Natural killer cell treated with Interleukin-12 subunit alpha and Interleukin-12 subunit beta and Interleukin-15 and Interleukin-18, amount 100 ng/mL, for 72 hours (primary cell): ENCODE measurements at regions not wholly inside any gene's neighbourhood (a gene's known extent, or its start where the extent isn't known, plus 50 kb on each side); places are given as distances from the start of the nearest gene placed in this dataset.
"Not testable (repeated sequence)": the region's sequence is repeated elsewhere in the genome, so short reads cannot be mapped to it uniquely, and the experiment has no call there.

Source experiments
- ATAC-seq, 2 donors: fragments of 150-1000 bp; cut with Tn5 transposase in 1 of 2; sonication (Bioruptor Pico), chemical (Tn5 transposase) in 1 of 2; 2 replicates each; pipeline ENCODE4 v1.10.0; 2021
- DNase-seq: peaks from one replicate; pipeline ENCODE4 v3.0.0; 2022; ENCODE audit warnings: low spot score
- H3K27ac Mint-ChIP-seq, 2 donors: 1 replicate in 1 of 2; 2 replicates in 1 of 2; pipeline ENCODE4 v1.8.0; 2022; ENCODE audit warnings: mixed read lengths in 2 of 2, mild to moderate bottlenecking in 1 of 2, moderate library complexity in 1 of 2
- H3K27me3 Mint-ChIP-seq, 2 donors: 1 replicate in 1 of 2; 2 replicates in 1 of 2; pipeline ENCODE4 v1.8.0; 2022; ENCODE audit warnings: mixed read lengths in 2 of 2
- H3K36me3 Mint-ChIP-seq: one replicate; pipeline ENCODE4 v1.8.0; 2022; ENCODE audit warnings: mixed read lengths
- H3K4me1 Mint-ChIP-seq, 2 donors: 1 replicate in 1 of 2; 2 replicates in 1 of 2; pipeline ENCODE4 v1.8.0; 2022; ENCODE audit warnings: low read depth in 2 of 2, mixed read lengths in 2 of 2, mild to moderate bottlenecking in 1 of 2
- H3K4me3 Mint-ChIP-seq: one replicate; pipeline ENCODE4 v1.8.0; 2022; ENCODE audit warnings: mixed read lengths
- H3K9me3 Mint-ChIP-seq: 2 replicates; pipeline ENCODE4 v1.8.0; 2022; ENCODE audit warnings: mixed read lengths

DNA sequence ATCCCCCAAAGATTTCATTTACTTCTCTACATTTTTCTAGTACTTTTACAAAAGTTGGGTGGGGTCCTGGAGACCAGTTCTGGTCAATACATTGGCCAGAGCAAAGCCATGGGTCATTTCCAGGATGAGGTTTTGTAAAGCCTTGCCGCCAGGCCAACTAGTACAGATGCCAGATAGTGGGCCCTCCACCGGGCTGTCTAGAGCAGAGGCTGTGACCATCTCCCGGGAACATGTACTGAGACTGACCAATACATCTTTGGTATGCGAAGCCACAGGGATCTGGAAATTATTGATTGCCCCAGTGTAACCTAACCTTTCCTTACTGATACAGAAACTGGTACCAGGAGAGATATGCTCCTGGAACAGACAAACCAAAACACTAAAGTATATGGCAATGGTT lies 599.2 kb downstream of the ADCYAP1 start:
- no peaks in the 10 kb centered on the region for H3K27me3 Mint-ChIP-seq
- DNase-seq (no peak), ATAC-seq (no peak)
- H3K9me3 Mint-ChIP-seq: no peaks in the 10 kb centered on the region
- no peaks in the 10 kb centered on the region for H3K36me3 Mint-ChIP-seq
- H3K27ac Mint-ChIP-seq: no peak overlapping the region
- no peaks in the 10 kb centered on the region for H3K4me1 Mint-ChIP-seq
- no peak overlapping the region for H3K4me3 Mint-ChIP-seq

GRCh38 chr18:1505856-1506255 lies 601.2 kb downstream of the ADCYAP1 start:
- ATAC-seq (no peak), DNase-seq (no peak)
- Mint-ChIP-seq H3K36me3 (no peaks in the 10 kb centered on the region), H3K27me3 (no peaks in the 10 kb centered on the region), H3K4me1 (no peaks in the 10 kb centered on the region), H3K4me3 (no peak overlapping the region), H3K9me3 (no peaks in the 10 kb centered on the region), H3K27ac (no peak overlapping the region)

GRCh38 chr18:1510542-1511179 lies 606.0 kb downstream of the ADCYAP1 start:
- Mint-ChIP-seq H3K27ac (no peak overlapping the region), H3K36me3 (no peaks in the 10 kb centered on the region), H3K4me1 (no peaks in the 10 kb centered on the region), H3K27me3 (no peaks in the 10 kb centered on the region), H3K9me3 (peaks cover 15% of the 10 kb centered on the region), H3K4me3 (no peak overlapping the region)
- no peak for DNase-seq
- peak in 1 of 2 donors; percentile 43 for ATAC-seq

DNA sequence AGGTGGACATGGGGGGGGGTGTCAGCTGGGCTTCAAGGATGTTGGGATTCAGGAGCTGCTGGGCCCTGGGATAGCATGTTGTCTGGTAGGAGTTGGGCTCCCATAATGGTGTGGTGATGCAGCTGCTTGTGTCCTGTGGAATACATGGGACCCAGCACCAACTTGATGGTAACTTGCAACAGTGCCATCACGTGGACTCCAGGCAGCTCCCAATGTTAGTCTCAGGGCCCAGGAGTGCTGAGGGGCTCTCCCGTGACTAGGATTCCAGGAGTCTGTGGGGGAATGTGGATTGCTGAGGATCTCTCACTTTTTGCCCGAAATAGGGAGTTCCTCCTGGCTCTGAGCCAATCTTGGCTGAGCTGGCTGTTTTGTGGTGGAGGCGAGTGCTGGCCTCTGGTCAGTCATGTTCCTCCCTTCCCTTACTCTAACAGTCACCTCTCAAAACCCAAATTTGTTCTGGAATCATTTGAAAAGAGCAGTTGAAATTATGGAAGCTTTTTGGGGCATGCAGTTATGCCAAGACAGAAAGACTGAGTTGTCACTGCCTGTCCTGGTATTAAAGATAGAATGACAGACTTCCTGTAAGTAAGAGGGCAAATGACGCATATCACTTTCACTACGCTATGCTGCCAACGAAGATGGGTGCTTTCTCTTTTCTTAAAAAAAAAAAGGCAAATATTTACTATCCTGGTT lies 607.1 kb downstream of the ADCYAP1 start:
- H3K27me3 Mint-ChIP-seq: no peaks in the 10 kb centered on the region
- H3K27ac Mint-ChIP-seq: no peak overlapping the region

GRCh38 chr18:1513519-1513918 lies 608.8 kb downstream of the ADCYAP1 start:
- ATAC-seq (no peak), DNase-seq (no peak)
- H3K9me3 Mint-ChIP-seq: peaks cover 15% of the 10 kb centered on the region
- H3K36me3 Mint-ChIP-seq: no peaks in the 10 kb centered on the region
- no peak overlapping the region for H3K27ac Mint-ChIP-seq
- H3K27me3 Mint-ChIP-seq: no peaks in the 10 kb centered on the region
- H3K4me1 Mint-ChIP-seq: no peaks in the 10 kb centered on the region
- no peak overlapping the region for H3K4me3 Mint-ChIP-seq

More for the DNA sequence above, 607.1 kb downstream of the ADCYAP1 start:
- peaks cover 15% of the 10 kb centered on the region for H3K9me3 Mint-ChIP-seq
- no peak overlapping the region for H3K4me3 Mint-ChIP-seq
- DNase-seq (no peak), ATAC-seq (no peak)
- H3K4me1 Mint-ChIP-seq: no peaks in the 10 kb centered on the region
- H3K36me3 Mint-ChIP-seq: no peaks in the 10 kb centered on the region

GRCh38 chr18:1521588-1522248 lies 617.0 kb downstream of the ADCYAP1 start:
- H3K36me3 Mint-ChIP-seq, H3K27ac Mint-ChIP-seq, DNase-seq, H3K4me1 Mint-ChIP-seq, H3K27me3 Mint-ChIP-seq, H3K4me3 Mint-ChIP-seq, H3K9me3 Mint-ChIP-seq, ATAC-seq: not testable (repeated sequence)

DNA sequence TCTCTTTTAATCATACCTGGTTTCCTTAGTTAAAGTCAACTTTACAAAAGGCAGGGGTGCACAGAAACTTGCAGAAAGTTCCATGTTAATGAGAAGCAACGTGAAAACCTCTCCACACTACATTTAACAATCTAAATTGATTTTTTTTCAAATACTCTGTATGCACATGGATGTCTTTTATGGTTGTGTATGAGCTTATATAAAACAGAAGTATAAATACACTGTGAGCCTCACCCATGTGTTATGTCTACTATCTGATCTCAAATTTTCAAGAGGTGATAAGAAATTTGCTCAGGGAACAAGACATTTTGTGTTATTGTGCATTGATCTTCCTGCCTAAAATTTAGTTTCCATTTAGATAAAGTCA lies 617.6 kb downstream of the ADCYAP1 start:
- no peak overlapping the region for H3K4me3 Mint-ChIP-seq
- no peaks in the 10 kb centered on the region for H3K36me3 Mint-ChIP-seq
- no peak for DNase-seq
- peaks cover 4% of the 10 kb centered on the region for H3K9me3 Mint-ChIP-seq
- no peak overlapping the region for H3K27ac Mint-ChIP-seq
- no peaks in the 10 kb centered on the region for H3K27me3 Mint-ChIP-seq
- no peaks in the 10 kb centered on the region for H3K4me1 Mint-ChIP-seq
- no peak for ATAC-seq

GRCh38 chr18:1526991-1527390 lies 622.3 kb downstream of the ADCYAP1 start:
- no peak for ATAC-seq
- no peak overlapping the region for H3K4me3 Mint-ChIP-seq
- H3K27me3 Mint-ChIP-seq: no peaks in the 10 kb centered on the region
- H3K36me3 Mint-ChIP-seq: no peaks in the 10 kb centered on the region
- H3K9me3 Mint-ChIP-seq: peaks cover 8% of the 10 kb centered on the region
- no peak for DNase-seq
- no peak overlapping the region for H3K27ac Mint-ChIP-seq
- no peaks in the 10 kb centered on the region for H3K4me1 Mint-ChIP-seq

GRCh38 chr18:1527805-1528204 lies 623.1 kb downstream of the ADCYAP1 start:
- H3K27ac Mint-ChIP-seq: no peak overlapping the region
- H3K27me3 Mint-ChIP-seq: no peaks in the 10 kb centered on the region
- H3K9me3 Mint-ChIP-seq: peaks cover 5% of the 10 kb centered on the region
- no peak overlapping the region for H3K4me3 Mint-ChIP-seq
- DNase-seq: no peak
- H3K36me3 Mint-ChIP-seq: no peaks in the 10 kb centered on the region
- H3K4me1 Mint-ChIP-seq: no peaks in the 10 kb centered on the region
- no peak for ATAC-seq

DNA sequence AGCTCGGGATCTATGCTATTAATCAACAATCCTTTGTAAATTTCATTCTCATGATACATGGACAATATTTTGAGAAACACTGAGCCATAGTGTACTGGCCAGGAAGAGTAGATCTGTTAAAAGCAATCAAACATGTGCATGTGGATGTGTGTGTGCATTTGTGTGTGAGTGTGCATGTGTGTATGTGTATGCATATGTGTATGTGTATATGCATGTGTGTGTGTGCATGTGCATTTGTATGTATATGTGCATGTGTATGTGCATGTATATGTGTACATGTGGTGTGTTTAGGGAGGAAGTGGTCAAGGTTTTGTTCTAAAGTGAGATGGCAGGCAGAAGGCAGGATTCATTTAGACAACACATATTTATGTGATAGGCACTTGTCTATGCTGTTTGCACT lies 623.8 kb downstream of the ADCYAP1 start:
- Mint-ChIP-seq H3K4me3 (no peak overlapping the region), H3K27ac (no peak overlapping the region), H3K27me3 (no peaks in the 10 kb centered on the region), H3K4me1 (no peaks in the 10 kb centered on the region), H3K36me3 (no peaks in the 10 kb centered on the region), H3K9me3 (peaks cover 5% of the 10 kb centered on the region)
- ATAC-seq (no peak), DNase-seq (no peak)

DNA sequence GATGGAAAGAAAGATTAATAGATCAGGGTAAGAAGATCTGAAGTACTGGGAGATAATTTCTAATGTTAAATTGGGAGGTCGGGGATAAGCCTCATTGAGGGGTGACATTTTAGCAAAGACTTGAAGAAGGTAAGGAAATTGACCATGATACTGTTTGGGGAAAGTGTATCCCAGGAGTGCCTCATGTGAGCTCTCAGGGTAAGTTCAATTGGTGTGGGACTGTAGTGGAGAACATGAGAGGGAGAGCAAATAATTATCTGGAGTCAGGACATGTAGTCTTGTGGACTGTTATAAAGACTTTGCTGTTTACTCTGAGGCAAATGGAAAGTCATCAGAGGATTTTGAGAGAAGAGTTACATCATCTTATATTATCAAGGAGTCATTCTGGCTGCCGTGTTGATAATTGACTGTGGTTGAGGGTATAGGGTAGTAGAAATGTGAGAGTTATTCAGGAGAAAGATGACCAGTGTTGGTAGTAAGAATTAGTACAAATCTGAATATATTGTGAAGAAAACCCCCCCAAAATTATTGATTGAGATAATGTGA lies 624.4 kb downstream of the ADCYAP1 start:
- no peak overlapping the region for H3K27ac Mint-ChIP-seq
- no peaks in the 10 kb centered on the region for H3K36me3 Mint-ChIP-seq
- no peaks in the 10 kb centered on the region for H3K27me3 Mint-ChIP-seq
- ATAC-seq (no peak), DNase-seq (no peak)
- H3K4me1 Mint-ChIP-seq: no peaks in the 10 kb centered on the region
- H3K9me3 Mint-ChIP-seq: peaks cover 5% of the 10 kb centered on the region
- H3K4me3 Mint-ChIP-seq: no peak overlapping the region

- H3K27ac Mint-ChIP-seq: no peak overlapping the region
- no peak for DNase-seq
- peaks cover 5% of the 10 kb centered on the region for H3K9me3 Mint-ChIP-seq
- H3K4me3 Mint-ChIP-seq: no peak overlapping the region
- no peaks in the 10 kb centered on the region for H3K27me3 Mint-ChIP-seq
- no peak for ATAC-seq
- H3K4me1 Mint-ChIP-seq: no peaks in the 10 kb centered on the region
- no peaks in the 10 kb centered on the region for H3K36me3 Mint-ChIP-seq
Observed at GRCh38 chr18:1530650-1531049, 626.0 kb downstream of the ADCYAP1 start.

DNA sequence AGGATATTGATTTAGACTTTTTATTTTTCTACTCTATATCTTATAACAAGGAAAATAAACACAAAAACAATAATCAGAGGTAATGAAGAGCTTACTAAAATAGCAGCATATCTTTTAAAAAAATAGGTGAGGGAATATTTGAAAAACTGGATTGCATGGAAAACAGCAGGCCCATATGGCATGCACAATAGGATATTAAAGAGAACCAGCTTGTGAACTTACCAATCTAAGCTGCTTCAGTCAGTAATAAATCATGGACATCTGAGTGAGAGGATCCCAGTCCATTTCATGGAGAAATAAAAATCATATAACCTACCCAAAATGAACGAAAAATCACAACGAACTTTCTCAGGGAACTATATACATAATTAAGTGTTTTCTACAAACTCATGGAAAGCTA lies 634.6 kb downstream of the ADCYAP1 start:
- no peaks in the 10 kb centered on the region for H3K27me3 Mint-ChIP-seq
- no peaks in the 10 kb centered on the region for H3K36me3 Mint-ChIP-seq
- no peak overlapping the region for H3K27ac Mint-ChIP-seq
- H3K4me1 Mint-ChIP-seq: no peaks in the 10 kb centered on the region
- DNase-seq (no peak), ATAC-seq (no peak)
- peaks cover 10% of the 10 kb centered on the region for H3K9me3 Mint-ChIP-seq
- no peak overlapping the region for H3K4me3 Mint-ChIP-seq

DNA sequence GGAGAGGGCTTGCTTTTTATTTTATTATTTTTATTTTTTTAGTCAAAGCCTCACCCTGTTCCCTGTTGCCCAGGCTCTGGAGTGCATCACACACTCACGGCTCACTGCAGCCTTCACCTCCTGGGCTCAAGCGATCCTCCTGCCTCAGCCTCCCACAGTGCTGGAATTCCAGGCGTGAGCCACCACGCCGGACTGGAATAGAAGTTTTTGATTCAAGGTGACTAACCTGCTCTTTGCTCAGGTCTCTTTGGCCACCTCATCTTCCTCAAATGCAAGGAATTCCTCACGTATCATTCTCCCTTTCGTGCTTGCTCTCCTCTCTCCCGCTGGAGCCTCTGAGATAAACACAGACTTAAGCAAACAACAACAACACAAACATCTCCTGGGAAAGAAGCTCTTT lies 636.8 kb downstream of the ADCYAP1 start:
- H3K36me3 Mint-ChIP-seq: no peaks in the 10 kb centered on the region

More for the DNA sequence above, 636.8 kb downstream of the ADCYAP1 start:
- Mint-ChIP-seq H3K4me3 (no peak overlapping the region), H3K9me3 (peaks cover 10% of the 10 kb centered on the region), H3K27ac (no peak overlapping the region), H3K4me1 (no peaks in the 10 kb centered on the region), H3K27me3 (no peaks in the 10 kb centered on the region)
- DNase-seq (no peak), ATAC-seq (no peak)
